Stimulated activated CD4-positive, alpha-beta T cell treated with anti-CD3 and anti-CD28 coated beads, Interleukin-1b, Interleukin-23, amount 100 ng/mL, for 24 hours (primary cell): ENCODE measurements at regions not wholly inside any gene's neighbourhood (a gene's known extent, or its start where the extent isn't known, plus 50 kb on each side); places are given as distances from the start of the nearest gene placed in this dataset.
"Not testable (repeated sequence)": the region's sequence is repeated elsewhere in the genome, so short reads cannot be mapped to it uniquely, and the experiment has no call there.

Experiments used
- DNase-seq, 4 experiments: peaks; one replicate each; pipeline ENCODE4 v3.0.0-alpha.2; 2020; ENCODE audit warnings: low read depth in 4 of 4, low spot score in 1 of 4

DNA sequence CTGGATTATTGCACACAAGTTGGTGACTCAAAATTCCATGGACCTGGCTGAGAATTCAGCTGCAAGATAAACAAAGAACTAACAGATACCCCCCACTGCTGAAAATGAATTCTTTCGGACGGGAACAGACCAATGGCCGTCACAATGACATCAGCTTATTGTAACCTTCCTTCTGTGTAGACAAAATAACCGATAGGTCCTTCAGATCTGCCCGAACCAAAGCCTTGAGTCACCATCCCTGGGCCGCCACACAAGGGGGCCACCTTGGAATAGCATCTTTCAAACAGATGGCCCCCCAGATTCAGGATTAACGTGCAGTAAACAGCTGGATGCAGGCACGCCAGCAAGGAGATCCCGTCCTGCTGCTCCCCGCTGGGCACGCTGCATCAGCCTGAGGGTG lies 214.0 kb upstream of the EXOC2 start:
- no peak for DNase-seq

- DNase-seq = no peak
Measured at GRCh38 chr6:905556-905955, 212.6 kb upstream of the EXOC2 start.

DNA sequence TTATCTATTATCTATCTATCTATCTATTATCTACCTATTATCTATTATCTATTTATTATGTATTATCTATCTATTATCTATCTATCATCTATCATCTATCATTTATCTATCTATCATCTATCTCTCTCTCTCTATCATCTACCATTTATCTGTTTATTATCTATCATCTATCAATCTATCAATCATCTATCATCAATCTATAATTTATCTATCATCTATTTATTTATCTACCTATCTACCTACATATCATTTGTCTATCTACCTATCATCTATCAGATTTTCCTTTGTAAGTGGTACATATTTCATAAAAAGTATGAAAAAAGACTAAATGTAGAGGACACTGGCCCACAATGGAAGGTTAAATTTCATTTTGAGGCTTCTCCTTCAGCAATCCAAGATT lies 212.1 kb upstream of the EXOC2 start:
- no peak for DNase-seq

- DNase-seq = no peak
Measured at GRCh38 chr6:903761-904160, 210.8 kb upstream of the EXOC2 start.

DNA sequence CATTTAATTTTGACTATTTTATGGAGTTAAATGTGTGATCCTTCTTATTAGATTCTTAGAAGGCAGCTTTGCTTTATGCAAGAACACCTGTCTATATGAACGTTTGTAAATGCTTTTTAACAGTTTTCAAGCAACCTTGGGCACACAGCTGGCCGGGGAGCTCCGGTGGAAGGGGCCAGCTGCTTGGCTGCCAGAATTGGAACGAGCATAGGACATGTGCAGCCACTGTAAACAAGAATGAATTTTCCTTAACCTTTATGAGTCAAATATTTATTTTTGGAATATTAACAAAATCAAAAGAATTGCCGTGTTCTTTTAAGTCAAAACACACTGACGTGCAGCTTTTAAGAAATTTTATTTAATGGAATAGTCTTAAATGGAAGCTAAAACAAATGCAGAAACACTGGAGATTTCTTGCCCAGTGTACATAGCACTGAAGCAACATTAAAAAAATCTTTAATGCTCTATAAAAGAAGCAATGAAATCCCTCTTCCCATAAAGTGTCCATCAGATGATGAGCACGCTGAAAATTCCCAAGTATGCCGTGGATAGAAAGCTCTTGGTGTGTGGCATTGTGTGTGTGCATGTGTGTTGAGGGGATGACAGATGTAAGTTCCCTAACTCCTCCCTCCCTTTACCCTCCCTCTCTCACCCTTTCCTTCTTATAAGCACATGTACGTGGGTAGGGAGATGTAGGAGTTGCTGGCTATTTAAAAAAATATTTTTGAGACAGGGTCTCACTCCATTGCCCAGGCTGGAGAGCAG lies 208.9 kb upstream of the EXOC2 start:
- no peak for DNase-seq

DNA sequence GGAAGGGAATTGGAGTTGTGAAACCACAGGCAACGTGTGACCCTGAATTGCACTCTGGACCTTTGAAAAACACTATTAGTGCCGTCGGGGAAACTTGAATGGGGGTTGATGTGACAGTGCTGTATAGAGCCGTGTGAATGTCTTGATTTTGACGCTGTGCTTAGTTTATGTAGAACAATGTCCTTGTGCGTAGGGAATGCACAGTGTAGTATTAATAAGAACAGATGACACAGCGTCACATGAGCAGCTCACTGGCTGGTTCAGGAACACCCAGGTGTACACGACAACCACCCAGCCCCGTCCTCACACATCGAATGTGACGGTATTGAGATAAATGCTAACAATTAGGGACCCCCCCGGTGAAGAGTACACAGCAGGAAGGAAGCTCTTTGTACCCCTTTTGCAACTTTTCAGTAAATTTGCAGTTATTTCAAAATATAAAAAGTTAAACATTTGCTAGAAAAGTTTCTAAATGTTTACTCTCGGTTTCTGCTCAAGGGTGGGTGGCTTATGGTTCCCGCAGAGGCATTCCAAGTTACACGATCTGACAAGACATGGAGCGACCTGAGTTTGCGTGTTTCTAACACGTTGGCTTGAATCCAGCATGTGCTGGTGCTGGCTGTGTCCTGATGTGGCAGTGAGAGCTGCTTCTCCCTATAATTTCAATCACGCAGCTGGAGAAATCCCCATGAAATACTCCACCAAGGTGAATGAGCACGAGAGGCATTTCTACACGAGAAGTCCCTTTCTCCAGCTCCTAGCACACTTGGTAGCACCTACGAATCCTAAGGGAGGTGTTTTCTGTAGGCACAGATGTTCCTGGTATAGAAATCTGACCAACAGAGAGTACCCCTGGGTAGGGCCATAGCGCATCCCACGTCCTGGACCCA lies 208.0 kb upstream of the EXOC2 start:
- no peak for DNase-seq

GRCh38 chr6:897528-898207 lies 204.7 kb upstream of the EXOC2 start:
- no peak for DNase-seq

GRCh38 chr6:894274-894673 lies 201.3 kb upstream of the EXOC2 start:
- no peak for DNase-seq

DNA sequence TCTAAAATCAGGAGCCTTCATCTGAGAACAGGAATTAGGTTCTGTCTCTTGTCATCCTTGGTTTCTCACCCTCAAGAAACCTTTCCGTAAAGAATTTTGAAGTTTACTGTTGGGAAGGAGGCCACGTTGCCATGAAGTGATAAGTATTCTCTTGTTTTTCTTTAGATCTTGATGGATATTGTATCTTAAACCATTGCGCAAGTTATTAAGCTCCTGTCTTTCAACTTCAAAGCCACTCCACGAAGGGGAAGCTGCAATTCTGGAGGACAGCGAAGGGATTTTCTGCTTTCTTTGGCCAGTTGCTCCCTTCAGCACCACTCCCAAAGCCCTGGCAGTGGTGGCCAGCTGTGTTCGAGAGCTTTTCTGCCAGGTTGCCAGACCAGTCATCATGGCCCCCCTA lies 198.1 kb upstream of the EXOC2 start:
- DNase-seq = no peak

DNA sequence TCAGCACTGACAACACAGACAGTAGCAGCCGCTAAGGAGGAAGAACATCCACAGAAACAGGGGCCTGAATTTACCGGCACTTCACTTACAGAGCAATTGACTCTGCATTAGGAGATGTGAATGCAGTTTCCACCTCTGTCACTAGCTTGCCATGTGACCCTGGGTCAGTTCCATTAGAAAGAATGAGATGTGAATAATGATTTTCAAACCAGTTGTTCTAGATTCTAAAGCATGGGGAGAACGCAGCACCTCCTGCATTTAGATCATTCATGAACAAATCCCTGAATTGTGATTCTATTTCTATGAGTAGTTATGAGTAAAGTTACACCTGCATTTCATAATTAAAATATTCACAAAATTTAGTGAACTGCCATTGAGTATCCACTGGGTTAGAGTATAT lies 197.3 kb upstream of the EXOC2 start:
- DNase-seq = no peak

- DNase-seq = no peak
Measured at GRCh38 chr6:887583-888235, 194.8 kb upstream of the EXOC2 start.

GRCh38 chr6:886116-886515 lies 193.2 kb upstream of the EXOC2 start:
- DNase-seq = not testable (repeated sequence)

- no peak for DNase-seq
Measured at GRCh38 chr6:885051-885590, 192.2 kb upstream of the EXOC2 start.

- DNase-seq = no peak
Measured at GRCh38 chr6:884570-884969, 191.6 kb upstream of the EXOC2 start.

- no peak for DNase-seq
Measured at GRCh38 chr6:882084-882598, 189.2 kb upstream of the EXOC2 start.

DNA sequence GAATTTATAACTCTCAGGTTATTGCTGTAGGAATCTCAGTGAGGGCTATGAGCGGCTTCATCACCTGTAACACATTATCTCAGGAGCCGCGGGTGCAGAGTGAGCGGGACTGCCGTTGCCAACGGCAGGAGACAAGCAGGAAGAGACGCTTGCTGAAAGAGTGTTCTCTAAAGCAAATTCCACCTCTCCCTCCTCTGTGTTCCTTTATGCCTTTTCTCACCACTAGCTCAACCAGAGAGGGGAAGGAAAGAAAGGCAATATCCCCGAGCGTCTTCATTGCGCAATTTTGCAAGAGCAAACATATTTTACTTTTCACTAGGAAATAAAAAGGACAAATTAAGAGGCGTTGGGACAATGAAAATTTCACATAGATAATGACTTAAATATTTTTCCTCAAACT lies 185.2 kb upstream of the EXOC2 start:
- DNase-seq = no peak

DNA sequence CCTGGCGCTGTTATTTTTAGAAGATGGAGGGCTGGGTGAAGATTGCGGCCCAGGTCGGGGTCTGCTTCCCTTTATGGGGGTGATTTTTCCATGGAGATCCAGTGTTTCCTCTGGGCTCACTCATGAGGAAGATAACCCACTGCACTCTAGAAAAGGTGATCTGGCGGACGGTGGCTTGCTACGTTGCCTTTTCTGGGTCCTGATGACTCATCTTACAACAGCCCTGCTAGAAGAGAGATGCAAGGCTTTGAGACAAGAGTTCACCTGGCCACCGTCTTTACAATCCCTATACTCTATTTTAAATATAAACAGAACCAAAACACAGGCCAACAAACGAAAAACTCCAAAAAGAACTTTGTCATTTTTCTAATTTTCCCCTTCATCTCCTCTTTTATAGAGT lies 182.1 kb upstream of the EXOC2 start:
- DNase-seq = no peak

DNA sequence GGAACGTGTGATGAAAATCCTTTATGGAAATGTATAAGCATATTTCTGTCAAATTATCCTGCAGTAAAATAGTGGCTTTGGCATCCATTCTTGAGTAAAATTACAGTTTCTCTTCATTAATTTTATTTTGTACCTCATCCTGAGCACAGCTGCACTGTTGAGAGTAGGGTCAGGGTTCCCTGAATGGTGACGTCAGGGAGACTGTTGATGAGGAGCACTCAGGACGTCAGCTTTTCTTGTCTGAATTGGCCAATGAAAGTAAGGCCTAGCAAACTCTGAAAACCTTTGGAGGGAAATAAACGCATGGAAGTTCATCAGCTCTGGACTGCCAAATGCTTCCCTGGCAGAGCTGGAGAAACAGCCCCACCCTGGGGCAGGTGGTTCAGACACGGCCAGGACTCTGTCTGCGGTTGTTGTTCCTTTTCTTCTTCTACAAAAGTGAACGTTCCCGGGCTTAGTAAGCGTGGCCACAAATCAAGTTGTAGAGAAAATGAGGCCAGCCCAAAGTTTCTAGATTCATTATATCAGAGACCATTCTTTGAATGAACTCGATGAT lies 179.7 kb upstream of the EXOC2 start:
- no peak for DNase-seq

DNA sequence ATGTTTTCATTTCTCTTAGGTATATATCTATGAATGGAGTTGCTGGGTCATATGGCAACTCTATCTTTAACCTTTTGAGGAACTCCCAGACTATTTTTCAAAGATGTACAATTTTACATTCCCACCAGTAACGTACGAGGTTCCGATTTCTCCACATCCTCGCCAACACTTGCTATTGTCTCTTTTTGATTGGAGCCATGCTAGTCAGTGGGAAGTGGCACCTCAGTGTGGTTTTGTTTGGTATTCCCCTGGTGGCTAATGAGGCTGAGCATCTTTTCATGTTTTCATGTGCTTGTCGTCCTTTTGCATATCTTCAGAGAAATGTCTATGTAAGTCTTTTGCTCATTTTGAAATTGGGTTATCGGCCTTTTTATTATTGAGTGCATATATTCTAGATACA lies 178.6 kb upstream of the EXOC2 start:
- DNase-seq = no peak

DNA sequence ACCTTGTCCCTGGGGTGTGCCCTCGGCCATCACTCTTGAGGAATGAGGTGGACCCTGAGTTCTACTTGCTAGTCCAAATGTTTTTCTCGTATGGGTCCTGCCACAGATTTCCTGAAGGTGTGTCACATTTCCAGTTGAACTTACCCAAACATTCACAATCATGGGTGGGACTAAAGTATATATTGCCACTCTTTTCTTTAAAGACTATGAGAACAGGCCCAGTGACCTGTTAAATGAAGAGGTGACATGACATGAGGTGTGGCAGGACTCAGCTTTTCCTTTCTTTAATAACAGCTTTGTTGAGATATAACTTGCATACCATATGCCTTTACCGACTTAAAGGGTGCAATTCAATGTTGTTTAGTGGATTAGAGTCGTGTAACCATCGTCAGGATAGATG lies 177.2 kb upstream of the EXOC2 start:
- DNase-seq = no peak

GRCh38 chr6:868201-868600 lies 175.3 kb upstream of the EXOC2 start:
- no peak for DNase-seq
